ENCODE measurements at regions not wholly inside any gene's neighbourhood (a gene's known extent, or its start where the extent isn't known, plus 50 kb on each side); places are given as distances from the start of the nearest gene placed in this dataset.

- Mint-ChIP-seq H3K27ac (no peak overlapping the region), H3K36me3 (ENCODE audit: insufficient read depth) (no peaks in the 10 kb centered on the region), H3K4me3 (ENCODE audit: low read depth) (no peak overlapping the region), H3K9me3 (ENCODE audit: low read depth) (no peaks in the 10 kb centered on the region), H3K4me1 (ENCODE audit: low read depth) (no peaks in the 10 kb centered on the region), H3K27me3 (peaks cover 44% of the 10 kb centered on the region)
- no peak for TF ChIP-seq CTCF (IDR thresholded peaks at IDR 0.05; ENCODE audit: unreplicated experiment)
- DNase-seq (ENCODE audit: low spot score, unreplicated experiment) = no peak
These were observed 99.1 kb upstream of the SLC6A11 start for GRCh38 chr3:10716964-10717363.

DNA sequence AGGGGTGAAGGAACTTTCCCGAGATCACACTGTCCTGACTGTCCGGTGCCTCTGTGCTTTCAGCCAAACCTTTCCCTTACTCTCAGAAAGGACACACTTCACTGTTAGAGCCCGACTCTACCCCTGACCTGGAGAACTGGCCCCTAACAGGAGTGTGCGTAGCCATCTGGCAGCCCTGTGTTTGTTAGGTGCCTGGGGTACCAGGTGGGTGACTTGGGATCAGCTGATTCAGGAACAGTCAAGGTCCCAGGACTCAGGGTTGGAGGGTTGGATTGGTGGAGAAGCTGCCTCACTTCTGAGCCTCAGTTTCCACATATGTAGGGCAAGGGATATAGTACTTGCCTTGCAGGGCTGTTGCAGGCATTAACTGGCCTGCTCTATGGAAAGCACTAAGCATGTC, 98.3 kb upstream of the SLC6A11 start:
- H3K9me3 Mint-ChIP-seq (ENCODE audit: low read depth) = no peaks in the 10 kb centered on the region
- peaks cover 41% of the 10 kb centered on the region for H3K27me3 Mint-ChIP-seq
- H3K27ac Mint-ChIP-seq = no peak overlapping the region
- H3K4me1 Mint-ChIP-seq (ENCODE audit: low read depth) = no peaks in the 10 kb centered on the region
- no peak for TF ChIP-seq CTCF (IDR thresholded peaks at IDR 0.05; ENCODE audit: unreplicated experiment)
- H3K4me3 Mint-ChIP-seq (ENCODE audit: low read depth) = no peak overlapping the region
- no peak for DNase-seq (ENCODE audit: low spot score, unreplicated experiment)
- H3K36me3 Mint-ChIP-seq (ENCODE audit: insufficient read depth) = no peaks in the 10 kb centered on the region

DNA sequence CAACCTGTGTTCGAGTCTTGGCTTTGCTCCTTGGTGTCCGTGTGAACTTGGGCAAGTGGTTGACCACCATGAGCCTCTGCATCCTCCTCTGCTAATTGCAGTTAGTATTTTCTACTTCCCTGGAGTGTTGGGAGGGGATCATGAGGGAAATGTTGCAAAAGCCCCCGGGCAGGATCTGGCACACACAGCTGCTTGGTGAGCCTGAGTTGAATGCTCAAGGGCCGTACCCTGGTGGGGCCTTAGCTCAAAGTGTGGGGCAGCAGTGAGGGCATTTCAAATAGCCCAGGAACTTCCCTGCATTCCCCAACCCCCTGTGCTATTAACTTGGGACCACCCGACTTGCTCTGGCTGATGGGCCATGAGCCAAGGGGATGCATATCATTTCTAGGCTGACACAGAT, 94.9 kb upstream of the SLC6A11 start:
- peaks cover 28% of the 10 kb centered on the region for H3K27me3 Mint-ChIP-seq
- no peak for DNase-seq (ENCODE audit: low spot score, unreplicated experiment)

DNA sequence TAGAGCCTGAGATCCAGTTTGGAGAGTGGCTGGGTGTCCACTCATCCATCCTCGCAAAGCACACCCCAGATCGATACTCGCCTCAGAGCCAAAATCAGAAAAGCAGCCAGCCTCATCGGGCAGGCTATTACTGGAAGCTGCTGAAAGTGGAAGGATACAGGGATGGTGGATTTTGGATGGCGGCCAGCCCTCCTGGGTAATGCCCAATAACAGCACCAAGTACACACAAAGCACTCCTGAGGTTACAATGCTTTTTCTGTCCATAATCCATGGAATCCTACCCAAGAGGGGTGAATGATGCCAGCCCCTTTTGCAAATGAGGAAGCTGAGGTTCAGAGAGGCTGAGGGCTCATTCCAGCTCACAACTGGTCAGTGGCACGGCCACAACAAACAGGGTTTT, 93.1 kb upstream of the SLC6A11 start:
- DNase-seq (ENCODE audit: low spot score, unreplicated experiment) = no peak
- H3K4me3 Mint-ChIP-seq (ENCODE audit: low read depth) = no peak overlapping the region

More for the DNA sequence above, 94.9 kb upstream of the SLC6A11 start:
- H3K9me3 Mint-ChIP-seq (ENCODE audit: low read depth) = no peaks in the 10 kb centered on the region
- H3K4me3 Mint-ChIP-seq (ENCODE audit: low read depth) = no peak overlapping the region
- no peaks in the 10 kb centered on the region for H3K4me1 Mint-ChIP-seq (ENCODE audit: low read depth)
- no peaks in the 10 kb centered on the region for H3K36me3 Mint-ChIP-seq (ENCODE audit: insufficient read depth)
- TF ChIP-seq CTCF (IDR thresholded peaks at IDR 0.05; ENCODE audit: unreplicated experiment) = no peak
- no peak overlapping the region for H3K27ac Mint-ChIP-seq

GRCh38 chr3:10723991-10724390, 92.0 kb upstream of the SLC6A11 start:
- H3K4me1 Mint-ChIP-seq (ENCODE audit: low read depth) = no peaks in the 10 kb centered on the region
- no peak for DNase-seq (ENCODE audit: low spot score, unreplicated experiment)

More for the DNA sequence above, 93.1 kb upstream of the SLC6A11 start:
- Mint-ChIP-seq H3K9me3 (ENCODE audit: low read depth) (no peaks in the 10 kb centered on the region), H3K36me3 (ENCODE audit: insufficient read depth) (no peaks in the 10 kb centered on the region), H3K4me1 (ENCODE audit: low read depth) (no peaks in the 10 kb centered on the region), H3K27me3 (peaks cover 26% of the 10 kb centered on the region), H3K27ac (no peak overlapping the region)
- no peak for TF ChIP-seq CTCF (IDR thresholded peaks at IDR 0.05; ENCODE audit: unreplicated experiment)

More at GRCh38 chr3:10723991-10724390, 92.0 kb upstream of the SLC6A11 start:
- Mint-ChIP-seq H3K27me3 (peaks cover 29% of the 10 kb centered on the region), H3K27ac (no peak overlapping the region), H3K9me3 (ENCODE audit: low read depth) (no peaks in the 10 kb centered on the region), H3K36me3 (ENCODE audit: insufficient read depth) (no peaks in the 10 kb centered on the region), H3K4me3 (ENCODE audit: low read depth) (no peak overlapping the region)
- no peak for TF ChIP-seq CTCF (IDR thresholded peaks at IDR 0.05; ENCODE audit: unreplicated experiment)
